Pulmonary artery endothelial cell (primary cell): ENCODE measurements at regions not wholly inside any gene's neighbourhood (a gene's known extent, or its start where the extent isn't known, plus 50 kb on each side); places are given as distances from the start of the nearest gene placed in this dataset.
"Not testable (repeated sequence)": the region's sequence is repeated elsewhere in the genome, so short reads cannot be mapped to it uniquely, and the experiment has no call there.

Experiments used
- DNase-seq: peaks from one replicate; pipeline ENCODE4 v3.0.0-alpha.2; 2011; ENCODE audit warnings: low read depth, low spot score

DNA sequence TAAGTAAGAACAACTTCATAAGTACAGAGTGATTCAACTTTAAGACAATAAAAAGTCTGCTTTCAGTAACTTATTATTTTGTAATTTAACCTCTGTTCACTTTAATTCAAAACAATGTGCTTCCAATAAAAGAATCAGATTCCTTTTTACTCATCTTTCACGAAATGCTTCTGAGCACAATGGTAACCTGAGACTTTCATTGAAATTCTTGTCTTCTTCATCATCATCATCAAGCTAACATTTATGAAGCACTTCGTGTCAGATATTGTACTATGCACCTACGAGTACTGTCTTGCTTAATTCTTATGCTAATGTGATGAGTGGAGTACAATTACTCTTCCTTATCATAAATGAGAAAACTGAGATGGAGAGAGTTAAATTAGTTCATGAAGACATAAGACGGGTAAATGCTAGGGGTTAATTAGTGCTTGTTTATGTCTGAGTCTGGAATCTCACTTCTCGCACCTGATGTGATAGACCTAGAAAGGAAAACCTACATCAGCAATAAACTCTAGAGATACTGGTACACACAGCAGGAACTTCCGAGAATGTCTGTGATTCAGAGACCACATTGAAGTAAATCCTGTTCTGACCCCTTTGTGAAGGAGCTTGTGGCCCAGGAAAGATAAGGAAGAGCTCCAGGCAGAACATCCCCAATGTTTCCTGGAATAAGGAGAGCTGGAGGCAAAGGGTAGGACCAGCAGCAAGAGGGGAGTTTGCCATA lies 227.6 kb upstream of the ETAA1 start:
- DNase-seq: no peak

DNA sequence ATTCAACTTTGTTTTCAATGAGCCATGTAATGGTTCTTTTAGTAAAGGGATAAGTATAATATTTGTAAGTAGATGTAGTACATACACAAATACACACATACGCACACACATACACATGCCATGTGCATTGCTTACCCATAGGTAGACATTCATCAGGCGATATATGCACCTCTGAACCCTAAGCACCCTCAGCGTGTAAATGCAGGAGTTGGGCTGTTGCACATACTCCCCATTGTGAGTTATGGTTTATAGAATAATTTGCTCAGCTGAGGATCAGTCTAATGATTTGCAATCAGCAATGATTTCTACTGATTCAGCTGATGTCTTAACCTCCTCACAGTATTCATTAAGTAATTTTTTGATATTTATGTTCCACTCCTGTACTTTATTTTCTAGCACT lies 217.6 kb upstream of the ETAA1 start:
- no peak for DNase-seq

DNA sequence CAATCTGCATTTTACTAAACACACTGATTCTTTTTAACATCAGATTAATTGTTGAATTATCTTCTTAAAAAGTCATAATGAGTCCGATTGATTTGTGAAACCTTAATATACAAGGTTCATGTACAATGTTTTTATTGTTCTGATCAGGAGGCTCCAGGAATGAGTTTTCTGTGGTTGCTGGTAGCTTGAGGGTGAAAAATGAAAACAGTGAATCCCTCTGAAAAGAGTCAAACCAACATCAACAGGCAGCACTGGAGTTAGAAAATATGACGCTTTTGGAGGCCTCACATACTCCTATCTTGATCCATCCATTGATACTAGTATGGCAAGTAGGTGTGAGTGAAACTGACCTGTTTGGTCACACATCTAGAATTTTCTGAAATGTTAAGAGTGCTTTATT lies 216.3 kb upstream of the ETAA1 start:
- DNase-seq: no peak

DNA sequence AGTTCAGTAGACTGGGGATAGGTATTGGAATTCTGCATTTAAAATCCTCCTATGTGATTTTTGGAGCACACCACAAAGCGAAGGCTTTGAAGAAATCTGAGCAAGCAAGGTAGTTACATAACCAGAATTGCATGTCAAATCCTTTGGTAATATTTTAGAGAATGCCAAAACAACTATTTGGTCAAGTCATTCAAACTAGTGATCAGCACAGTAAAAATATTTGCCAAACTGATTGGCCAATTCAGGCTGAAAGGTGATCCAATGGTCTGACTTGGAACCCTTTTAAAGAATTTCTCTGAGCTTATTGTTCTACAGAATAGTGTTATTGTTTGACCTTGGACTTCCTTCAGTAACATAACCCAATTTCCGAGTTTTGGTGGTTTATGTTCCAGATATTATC lies 214.2 kb upstream of the ETAA1 start:
- DNase-seq: no peak

DNA sequence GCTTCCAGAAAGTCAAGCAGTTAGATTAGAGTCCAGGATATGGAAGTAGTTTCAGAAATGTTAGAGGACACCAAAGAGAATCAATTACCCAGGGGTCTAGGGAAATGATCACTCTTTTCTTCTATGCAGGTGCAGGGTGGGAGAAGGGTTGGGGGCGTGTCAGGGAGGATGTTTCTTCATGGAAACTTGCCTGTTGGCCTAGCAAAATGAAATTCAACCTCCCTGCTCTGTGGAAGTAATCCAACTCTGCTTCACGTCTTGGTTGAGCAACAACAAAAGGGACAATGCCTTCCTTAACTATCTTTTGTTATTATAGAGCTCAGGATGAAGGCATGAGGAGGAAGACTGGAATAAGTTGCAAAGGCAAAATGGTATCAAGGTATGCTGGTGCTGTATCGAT lies 210.8 kb upstream of the ETAA1 start:
- DNase-seq: no peak

DNA sequence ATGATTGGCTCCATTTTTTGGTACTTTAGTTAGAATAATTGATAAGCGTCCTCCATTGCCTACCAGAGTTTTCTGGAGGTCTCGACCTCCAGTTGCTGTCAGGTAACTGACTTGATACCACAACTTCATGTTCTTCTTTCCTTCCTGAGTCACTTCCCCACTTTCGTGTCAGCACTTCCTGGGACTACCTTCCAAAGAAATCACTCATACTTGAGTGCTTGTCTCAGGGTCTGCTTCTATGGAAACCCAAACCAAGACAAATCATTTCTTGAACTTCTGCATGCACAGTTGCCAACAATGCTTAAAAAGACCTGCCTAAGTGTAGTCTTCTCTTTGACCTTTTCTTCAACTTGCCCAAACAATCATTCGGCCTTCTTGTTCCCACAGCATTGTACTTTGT lies 210.3 kb upstream of the ETAA1 start:
- no peak for DNase-seq

DNA sequence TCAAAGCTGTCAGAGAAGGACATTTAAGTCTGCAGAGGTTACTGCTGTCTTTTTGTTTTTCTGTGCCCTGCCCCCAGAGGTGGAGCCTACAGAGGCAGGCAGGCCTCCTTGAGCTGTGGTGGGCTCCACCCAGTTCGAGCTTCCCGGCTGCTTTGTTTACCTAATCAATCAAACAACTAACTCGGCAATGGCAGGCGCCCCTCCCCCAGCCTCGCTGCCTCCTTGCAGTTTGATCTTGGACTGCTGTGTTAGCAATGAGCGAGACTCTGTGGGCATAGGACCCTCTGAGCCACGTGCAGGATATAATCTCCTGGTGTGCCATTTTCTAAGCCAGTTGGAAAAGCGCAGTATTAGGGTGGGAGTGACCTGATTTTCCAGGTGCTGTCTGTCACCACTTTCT lies 201.8 kb upstream of the ETAA1 start:
- DNase-seq: not testable (repeated sequence)

DNA sequence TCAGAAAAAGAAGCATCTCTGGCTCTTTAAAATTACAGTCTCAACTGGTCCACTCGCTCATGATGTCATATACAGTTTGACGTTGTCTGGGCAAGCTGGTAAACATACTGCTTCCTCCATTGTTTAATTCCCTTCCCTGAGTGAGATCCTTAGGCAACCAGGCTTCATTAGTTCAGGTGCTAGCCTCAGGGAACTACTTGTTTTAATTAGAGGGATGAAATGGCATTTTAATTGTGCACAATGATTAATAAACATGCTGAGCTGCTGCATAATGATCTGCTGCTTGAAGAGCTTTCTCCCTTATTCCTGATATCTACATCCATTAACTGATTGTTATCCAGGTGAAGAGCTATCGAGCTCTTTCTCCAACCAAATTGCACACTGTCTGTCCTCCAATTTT lies 195.6 kb upstream of the ETAA1 start:
- no peak for DNase-seq

DNA sequence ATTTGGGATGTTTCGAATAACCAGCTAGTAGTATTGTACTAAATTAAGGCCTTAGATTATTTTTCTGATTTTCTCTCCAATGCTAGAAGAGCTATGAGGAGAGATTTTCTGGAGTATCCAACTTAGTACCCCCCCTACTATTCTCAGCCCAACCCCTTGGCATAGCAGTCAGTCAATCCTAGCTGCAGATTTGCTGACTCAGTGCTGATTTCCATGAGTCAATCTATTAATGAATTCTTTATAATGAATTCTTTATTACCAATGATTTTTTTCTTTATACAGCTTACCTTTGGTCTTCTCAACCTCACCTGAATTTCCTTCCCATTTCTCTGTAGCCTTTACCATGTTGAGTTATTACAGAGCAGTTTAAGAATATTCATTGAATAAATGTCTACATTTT lies 192.8 kb upstream of the ETAA1 start:
- DNase-seq: no peak

DNA sequence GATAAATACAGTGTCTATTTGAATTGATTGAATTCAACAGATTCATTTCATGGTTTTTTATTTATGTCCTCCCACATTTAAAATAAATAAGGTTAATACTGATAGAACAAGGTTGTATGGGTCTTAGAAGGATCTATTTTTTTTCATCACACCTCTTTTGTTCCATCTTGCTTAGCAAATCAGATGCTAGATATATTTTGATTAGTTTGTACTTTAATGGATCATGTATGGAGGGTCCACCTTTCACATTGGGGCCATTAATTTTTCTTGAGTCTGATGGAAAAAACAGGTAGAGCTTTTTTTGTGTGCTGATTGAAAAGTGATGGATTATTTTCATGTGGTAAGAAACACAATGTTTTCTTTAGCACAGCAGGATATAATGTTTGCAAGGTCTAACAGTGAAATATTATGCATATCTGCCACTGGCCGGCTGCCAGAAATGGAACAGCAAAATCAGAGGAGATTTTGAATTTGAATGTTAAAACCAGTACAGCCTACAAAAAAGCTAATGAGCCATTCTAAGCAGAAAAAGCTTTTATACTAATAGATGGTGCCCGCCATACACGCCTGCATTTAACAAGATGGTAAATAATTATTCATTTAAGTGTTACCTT lies 188.1 kb upstream of the ETAA1 start:
- DNase-seq: no peak

DNA sequence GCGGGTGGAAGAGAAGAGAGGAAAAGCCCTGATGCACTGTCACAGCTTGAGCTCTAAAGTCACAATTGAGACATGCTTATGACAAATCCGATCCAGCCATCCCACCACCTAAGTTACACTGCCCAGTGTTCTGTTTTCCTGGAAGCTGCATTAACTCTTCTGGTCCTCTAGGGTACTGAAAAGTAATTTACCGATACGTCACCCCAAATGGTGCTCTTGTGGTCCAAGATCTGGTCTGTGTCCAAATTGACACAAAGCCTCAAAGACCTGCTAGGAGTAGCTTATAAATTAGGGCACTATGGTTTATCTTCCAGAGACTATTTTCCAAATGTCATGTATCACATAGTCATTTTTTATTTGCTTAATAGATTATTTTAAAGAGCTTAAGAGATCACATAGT lies 186.7 kb upstream of the ETAA1 start:
- DNase-seq: no peak

DNA sequence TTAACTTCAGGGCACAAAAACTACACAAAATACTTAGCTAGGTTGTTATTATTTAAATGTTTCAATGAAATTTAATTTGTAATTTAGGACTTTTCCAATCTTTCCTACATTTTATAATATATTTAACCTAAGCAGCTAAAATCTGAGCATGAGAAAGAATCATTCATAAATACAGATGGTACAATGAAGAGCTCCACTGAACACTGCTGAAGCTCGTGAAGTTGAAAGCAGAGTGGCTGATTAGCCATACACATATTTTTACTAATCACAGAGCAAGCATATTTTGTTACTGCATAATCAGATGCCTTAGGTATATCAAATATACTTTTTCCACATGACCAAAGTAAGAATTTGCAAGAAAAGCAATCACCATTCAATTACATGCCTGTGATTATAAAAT lies 184.9 kb upstream of the ETAA1 start:
- no peak for DNase-seq

DNA sequence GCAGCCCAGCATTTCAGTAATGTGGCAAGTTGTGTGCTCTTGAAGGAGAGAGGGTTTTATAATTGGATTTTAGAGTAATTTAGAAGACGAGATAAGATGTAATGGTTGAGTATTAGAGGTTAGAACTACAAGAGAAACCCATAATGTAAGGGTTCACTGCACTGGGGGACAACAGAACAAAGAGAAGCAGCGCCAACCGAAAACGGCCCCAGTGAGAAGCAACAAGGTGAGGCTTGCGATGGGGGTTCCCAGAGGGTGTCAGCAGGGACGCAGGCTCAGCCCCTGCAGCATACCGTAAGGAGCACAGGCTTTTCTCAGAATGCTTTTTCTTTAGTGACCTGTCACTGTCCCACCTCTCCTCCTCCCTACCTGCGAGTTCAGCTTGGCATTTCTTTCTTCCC lies 183.9 kb upstream of the ETAA1 start:
- no peak for DNase-seq

DNA sequence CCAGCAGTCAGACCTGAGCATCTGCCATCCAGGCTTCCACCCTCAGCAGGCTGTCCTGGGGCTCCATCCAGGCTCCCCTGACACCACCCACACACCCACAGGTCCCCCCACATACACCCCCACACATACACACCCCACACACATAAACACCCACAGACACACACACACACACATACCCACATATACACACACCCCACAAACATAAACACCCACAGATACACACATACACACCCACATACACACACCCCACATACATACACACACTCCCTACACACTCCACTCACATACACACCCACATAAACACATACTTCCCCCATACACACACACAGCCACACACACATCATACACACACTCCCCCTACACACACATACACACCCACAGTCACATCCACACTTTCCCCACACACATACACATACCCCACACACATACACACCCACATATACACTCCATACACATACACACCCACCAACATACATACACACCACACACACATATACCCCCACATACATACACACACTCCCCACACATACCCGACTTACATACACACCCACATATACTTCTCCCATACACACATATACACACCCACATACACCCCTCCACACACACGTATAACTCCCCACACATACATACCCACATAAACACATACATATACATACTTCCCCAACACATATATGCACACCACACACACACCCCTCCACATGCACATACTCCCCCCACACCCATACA lies 183.3 kb upstream of the ETAA1 start:
- DNase-seq: no peak

DNA sequence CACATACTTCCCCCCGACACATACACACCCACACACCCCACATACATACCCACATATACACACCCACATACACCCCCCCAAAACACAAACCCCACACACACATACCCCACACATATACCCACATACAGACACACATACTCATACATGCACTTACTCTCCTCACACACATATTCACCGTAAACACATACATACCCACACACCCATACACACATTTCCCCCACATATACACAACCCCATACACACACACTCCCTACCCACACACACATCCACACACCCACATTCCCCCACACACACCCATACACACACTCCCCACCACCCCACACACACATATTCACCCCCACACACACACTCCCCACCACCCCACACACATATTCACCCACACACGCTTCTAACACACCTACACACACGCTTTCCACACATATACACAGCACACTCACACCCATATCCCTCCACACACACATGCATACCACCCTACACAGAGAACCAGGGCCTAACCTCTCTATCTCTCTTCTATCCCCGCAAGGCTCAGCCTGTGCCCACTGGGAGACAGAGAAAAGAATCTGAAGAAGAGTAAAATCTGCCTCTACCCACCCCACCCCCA lies 182.4 kb upstream of the ETAA1 start:
- no peak for DNase-seq

DNA sequence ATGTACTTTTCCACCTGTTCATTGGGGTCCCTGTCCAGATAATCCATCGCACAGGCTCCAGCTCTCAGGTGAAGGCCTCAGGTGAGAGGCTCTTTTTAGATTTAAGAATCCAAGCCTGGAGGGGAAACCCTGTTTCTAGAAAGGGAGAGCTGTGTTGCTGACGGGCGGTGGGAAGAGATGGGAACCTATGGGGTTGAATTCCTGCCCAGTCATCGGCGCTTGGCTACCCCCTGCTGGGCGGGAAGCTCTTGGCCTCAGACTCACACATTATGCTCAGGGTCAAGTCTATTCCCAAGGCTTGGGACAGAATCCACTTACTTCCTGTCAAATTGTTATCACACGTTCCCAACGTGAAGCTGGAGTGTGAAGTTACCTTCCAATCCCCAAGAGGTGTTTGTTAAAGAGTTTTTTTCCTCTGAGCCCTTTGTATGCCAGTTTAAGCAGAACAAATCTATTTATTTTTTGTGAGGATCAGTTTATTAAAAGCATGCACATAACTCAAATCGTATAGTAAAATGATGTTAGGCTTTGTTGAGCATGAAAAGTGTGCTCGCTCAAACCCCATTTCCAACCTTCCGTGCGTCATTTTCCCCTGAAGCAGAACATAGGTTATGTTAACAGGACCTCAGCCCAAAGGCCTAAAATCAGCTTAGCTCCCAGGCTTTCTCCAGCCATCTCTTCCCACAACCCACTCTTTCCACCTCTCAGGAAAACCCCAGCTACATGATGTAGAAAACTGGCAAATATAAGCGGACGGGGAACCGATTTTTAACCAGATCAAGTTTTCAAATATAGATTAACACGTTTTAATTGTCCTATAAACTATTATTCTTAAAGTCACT lies 181.7 kb upstream of the ETAA1 start:
- DNase-seq: no peak

DNA sequence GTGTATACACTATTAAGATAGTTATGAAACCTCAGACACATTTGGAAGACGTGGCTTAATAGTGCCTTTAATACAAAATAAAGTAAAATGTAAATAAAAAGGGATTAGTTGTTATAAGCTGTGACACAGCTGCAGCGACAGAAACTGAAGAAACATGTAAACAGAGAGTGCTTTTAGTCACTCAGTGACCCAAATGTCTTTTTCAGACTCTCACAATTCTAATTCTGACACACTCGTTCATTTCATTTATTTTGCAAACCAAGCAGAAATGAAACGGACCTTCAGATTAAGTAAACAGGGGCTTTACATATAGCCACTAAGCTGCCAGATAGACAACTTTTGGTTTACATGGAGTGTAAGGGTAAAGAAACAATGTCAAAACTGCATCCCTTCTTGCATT lies 181.0 kb upstream of the ETAA1 start:
- DNase-seq: no peak

DNA sequence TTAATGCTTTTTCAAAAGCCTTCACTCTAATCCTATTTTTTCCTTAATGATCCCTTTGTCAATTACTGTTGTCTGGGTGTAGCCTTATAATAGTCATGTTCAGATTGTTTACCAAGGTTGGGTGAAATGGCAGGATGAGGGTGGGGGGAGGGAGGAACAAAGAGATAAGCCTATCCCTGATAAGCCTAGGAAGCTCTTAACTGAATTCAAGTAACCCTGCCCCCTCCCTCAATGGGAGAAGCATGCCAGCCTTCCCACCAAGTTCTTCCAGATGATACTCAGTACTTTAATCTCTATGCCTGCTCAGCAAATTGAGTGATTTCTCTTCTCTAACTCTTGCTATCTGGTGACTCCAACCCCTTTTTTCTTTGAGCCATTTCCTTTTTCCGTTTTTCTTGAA lies 180.3 kb upstream of the ETAA1 start:
- no peak for DNase-seq

DNA sequence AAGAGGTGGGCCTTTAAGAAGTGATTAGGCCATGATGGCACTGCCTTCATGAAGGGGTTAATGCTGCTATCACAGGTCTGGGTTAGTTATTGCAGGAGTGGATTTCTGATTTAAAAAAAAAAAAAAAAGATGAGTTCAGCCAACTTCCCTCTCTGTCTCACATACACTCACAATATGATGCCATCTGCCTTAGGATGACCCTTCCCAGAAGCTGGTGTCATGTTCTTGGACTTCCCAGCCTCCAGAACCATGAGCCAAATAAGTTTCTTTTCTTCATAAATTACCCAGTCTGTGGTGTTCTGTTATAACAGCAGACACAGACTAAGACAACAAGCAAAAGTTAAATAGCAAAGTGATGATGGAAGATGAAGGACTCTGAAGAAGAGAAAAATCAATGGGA lies 179.7 kb upstream of the ETAA1 start:
- no peak for DNase-seq

DNA sequence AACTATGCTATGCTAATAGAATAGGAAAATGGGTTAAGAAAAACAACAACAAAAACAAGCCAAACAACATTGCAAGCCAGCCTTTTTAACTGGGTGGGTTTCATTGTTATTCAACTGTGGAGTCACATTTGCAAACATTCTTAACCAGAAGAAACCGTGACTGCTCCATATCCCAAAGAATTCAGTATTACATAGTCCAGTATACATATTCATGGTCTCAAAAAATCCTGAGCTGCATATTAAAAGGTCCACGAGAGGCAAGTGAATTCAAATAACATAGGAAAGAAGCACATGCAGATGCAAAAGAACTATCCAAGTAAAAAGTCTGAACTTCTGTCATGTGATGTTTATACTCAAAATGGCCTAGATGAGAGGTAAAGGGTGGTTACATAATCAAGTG lies 179.1 kb upstream of the ETAA1 start:
- no peak for DNase-seq

DNA sequence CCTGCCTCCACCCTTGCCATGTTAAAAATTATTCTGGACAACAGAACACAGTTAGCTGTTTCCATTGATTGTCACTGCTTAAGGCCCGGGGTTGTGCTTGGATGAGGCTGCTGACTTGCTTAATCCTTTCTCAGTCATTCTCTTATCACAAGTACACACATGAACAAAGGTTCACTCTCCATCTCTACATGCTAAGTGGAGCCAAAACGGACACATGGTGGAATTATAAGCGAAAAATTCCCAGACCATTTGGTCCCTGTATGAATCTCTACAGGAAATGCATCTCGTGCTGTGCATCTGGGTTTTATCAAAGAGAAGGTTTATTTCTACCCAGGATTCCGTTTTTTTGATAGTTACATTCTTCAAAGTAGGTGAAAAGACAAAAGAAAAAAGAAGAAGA lies 177.5 kb upstream of the ETAA1 start:
- DNase-seq: no peak

DNA sequence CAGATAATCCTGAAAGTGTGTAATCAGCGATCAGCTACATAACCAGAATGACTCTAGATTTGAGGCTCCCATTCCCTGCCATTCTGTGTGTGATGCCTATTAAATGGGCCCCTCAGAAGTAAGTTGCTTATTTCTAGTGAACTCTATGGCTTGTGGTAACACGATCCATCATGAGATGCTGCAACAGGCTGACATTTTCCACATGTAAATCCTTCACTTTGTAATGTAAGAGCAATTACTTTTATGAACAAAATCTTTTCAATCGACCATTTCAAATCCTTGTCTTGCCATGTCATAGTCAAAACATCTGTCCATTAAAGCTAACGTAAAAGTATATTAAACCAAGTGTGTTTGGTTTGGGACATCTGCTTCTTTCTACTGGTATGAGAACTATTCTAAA lies 175.9 kb upstream of the ETAA1 start:
- DNase-seq: no peak
